SK-N-SH (cell line): ENCODE measurements at regions not wholly inside any gene's neighbourhood (a gene's known extent, or its start where the extent isn't known, plus 50 kb on each side); places are given as distances from the start of the nearest gene placed in this dataset.

Experiments used
- ELF1 ChIP-seq: IDR thresholded peaks from 2 replicates; pipeline ENCODE4 v1.4.0; 2012
- EP300 ChIP-seq, 2 experiments: IDR thresholded peaks; 2 replicates each; pipeline versions ENCODE4 v1.4.0 to v1.6.1; 2012; ENCODE audit warnings: borderline replicate concordance in 1 of 2, low read depth in 1 of 2, low read length in 1 of 2
- EZH2phosphoT487 ChIP-seq: fragments of 200-600 bp; sonication (generic); IDR thresholded peaks from 2 replicates; pipeline ENCODE4 v1.6.1; 2017; ENCODE audit warnings: low read depth, mixed run types, mild to moderate bottlenecking, antibody characterized with exemption, moderate library complexity, borderline replicate concordance
- FOSL2 ChIP-seq: IDR thresholded peaks from 2 replicates; pipeline ENCODE4 v1.4.0; 2012; ENCODE audit warnings: low read depth, mild to moderate bottlenecking, moderate library complexity, borderline replicate concordance
- GABPA ChIP-seq: IDR thresholded peaks from 2 replicates; pipeline ENCODE4 v1.4.0; 2012; ENCODE audit warnings: low read depth, mild to moderate bottlenecking
- MXI1 ChIP-seq: IDR thresholded peaks from 2 replicates; pipeline ENCODE4 v1.6.1; 2012; ENCODE audit warnings: mild to moderate bottlenecking, low read depth, low read length, improper control_type of control experiment
- POLR2AphosphoS5 ChIP-seq: IDR thresholded peaks from 2 replicates; pipeline ENCODE4 v1.6.1; 2012; ENCODE audit warnings: low read depth, low read length
- RCOR1 ChIP-seq: fragments of 150-350 bp; IDR thresholded peaks from 2 replicates; pipeline ENCODE4 v1.6.1; 2017; ENCODE audit warnings: antibody characterized with exemption, low read length
- RXRA ChIP-seq: IDR thresholded peaks from 2 replicates; pipeline ENCODE4 v1.4.0; 2012; ENCODE audit warnings: low read depth, mild to moderate bottlenecking, borderline replicate concordance
- TF ChIP-seq, protein P1 (sequence below): IDR thresholded peaks from 2 replicates; pipeline ENCODE4 v1.4.0; 2012; ENCODE audit warnings: low read depth
- TF ChIP-seq, protein P2 (sequence below): fragments of 200-600 bp; sonication (generic); IDR thresholded peaks from 2 replicates; pipeline ENCODE4 v1.6.1; 2017; ENCODE audit warnings: antibody characterized with exemption, mild to moderate bottlenecking, moderate library complexity
- TF ChIP-seq, protein P3 (sequence below): IDR thresholded peaks from 2 replicates; pipeline ENCODE4; 2012
- TF ChIP-seq, protein P4 (sequence below): IDR thresholded peaks from 2 replicates; pipeline ENCODE4 v1.4.0; 2012; ENCODE audit warnings: low read depth, borderline replicate concordance

DNA sequence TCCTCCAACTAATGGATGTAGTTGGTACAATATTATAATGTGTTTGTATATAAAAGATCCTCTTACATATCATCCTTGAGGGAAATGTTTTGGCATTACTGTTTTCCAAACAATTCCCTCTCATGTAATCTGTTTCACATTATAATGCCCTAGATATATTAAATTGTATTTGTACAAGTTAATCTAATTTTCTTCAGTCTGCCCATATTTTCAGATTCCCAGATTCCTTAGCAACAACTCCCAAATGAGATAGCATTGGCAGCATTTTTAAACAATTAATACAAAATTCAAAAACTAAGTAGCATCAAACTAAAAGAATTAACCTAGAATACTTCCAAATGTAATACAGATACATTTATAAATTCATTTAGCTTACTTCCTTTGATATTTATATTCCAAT is 860.2 kb downstream of the C12orf50 start:
- TF ChIP-seq EP300 (IDR thresholded peaks at IDR 0.05; ENCODE audit: borderline replicate concordance in 1 of 2, low read depth in 1 of 2, low read length in 1 of 2), result no peak
- TF ChIP-seq, protein P1, sequence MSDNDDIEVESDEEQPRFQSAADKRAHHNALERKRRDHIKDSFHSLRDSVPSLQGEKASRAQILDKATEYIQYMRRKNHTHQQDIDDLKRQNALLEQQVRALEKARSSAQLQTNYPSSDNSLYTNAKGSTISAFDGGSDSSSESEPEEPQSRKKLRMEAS, result no peak
- TF ChIP-seq, protein P2, sequence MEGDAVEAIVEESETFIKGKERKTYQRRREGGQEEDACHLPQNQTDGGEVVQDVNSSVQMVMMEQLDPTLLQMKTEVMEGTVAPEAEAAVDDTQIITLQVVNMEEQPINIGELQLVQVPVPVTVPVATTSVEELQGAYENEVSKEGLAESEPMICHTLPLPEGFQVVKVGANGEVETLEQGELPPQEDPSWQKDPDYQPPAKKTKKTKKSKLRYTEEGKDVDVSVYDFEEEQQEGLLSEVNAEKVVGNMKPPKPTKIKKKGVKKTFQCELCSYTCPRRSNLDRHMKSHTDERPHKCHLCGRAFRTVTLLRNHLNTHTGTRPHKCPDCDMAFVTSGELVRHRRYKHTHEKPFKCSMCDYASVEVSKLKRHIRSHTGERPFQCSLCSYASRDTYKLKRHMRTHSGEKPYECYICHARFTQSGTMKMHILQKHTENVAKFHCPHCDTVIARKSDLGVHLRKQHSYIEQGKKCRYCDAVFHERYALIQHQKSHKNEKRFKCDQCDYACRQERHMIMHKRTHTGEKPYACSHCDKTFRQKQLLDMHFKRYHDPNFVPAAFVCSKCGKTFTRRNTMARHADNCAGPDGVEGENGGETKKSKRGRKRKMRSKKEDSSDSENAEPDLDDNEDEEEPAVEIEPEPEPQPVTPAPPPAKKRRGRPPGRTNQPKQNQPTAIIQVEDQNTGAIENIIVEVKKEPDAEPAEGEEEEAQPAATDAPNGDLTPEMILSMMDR, result no peak
- no peak for TF ChIP-seq EZH2phosphoT487
- TF ChIP-seq ELF1, result no peak
- no peak for TF ChIP-seq GABPA
- no peak for TF ChIP-seq POLR2AphosphoS5
- no peak for TF ChIP-seq FOSL2
- TF ChIP-seq RXRA, result no peak
- TF ChIP-seq, protein P3, sequence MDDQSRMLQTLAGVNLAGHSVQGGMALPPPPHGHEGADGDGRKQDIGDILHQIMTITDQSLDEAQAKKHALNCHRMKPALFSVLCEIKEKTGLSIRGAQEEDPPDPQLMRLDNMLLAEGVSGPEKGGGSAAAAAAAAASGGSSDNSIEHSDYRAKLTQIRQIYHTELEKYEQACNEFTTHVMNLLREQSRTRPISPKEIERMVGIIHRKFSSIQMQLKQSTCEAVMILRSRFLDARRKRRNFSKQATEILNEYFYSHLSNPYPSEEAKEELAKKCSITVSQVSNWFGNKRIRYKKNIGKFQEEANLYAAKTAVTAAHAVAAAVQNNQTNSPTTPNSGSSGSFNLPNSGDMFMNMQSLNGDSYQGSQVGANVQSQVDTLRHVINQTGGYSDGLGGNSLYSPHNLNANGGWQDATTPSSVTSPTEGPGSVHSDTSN, result no peak
- TF ChIP-seq, protein P4, sequence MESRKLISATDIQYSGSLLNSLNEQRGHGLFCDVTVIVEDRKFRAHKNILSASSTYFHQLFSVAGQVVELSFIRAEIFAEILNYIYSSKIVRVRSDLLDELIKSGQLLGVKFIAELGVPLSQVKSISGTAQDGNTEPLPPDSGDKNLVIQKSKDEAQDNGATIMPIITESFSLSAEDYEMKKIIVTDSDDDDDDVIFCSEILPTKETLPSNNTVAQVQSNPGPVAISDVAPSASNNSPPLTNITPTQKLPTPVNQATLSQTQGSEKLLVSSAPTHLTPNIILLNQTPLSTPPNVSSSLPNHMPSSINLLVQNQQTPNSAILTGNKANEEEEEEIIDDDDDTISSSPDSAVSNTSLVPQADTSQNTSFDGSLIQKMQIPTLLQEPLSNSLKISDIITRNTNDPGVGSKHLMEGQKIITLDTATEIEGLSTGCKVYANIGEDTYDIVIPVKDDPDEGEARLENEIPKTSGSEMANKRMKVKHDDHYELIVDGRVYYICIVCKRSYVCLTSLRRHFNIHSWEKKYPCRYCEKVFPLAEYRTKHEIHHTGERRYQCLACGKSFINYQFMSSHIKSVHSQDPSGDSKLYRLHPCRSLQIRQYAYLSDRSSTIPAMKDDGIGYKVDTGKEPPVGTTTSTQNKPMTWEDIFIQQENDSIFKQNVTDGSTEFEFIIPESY, result no peak
- peak; percentile 59 for TF ChIP-seq RCOR1
- no peak for TF ChIP-seq MXI1
